WTC11 (cell line): ENCODE measurements at regions not wholly inside any gene's neighbourhood (a gene's known extent, or its start where the extent isn't known, plus 50 kb on each side); places are given as distances from the start of the nearest gene placed in this dataset.

ENCODE experiments used
- CTCF ChIP-seq: fragments of 200-600 bp; IDR thresholded peaks from 2 replicates; pipeline ENCODE4 v1.8.0; 2022; ENCODE audit warnings: antibody characterized with exemption
- ETV6 ChIP-seq: sonication (generic); formaldehyde crosslinking; IDR thresholded peaks from 2 replicates; pipeline ENCODE4 v1.8.1; 2022; ENCODE audit warnings: mild to moderate bottlenecking, missing genetic modification reagents

- TF ChIP-seq CTCF (no peak), ETV6 (CRISPR knock-in tag) (no peak)
These were observed 200.5 kb upstream of the RREB1 start for GRCh38 chr6:6907286-6907685.
